ENCODE measurements at regions not wholly inside any gene's neighbourhood (a gene's known extent, or its start where the extent isn't known, plus 50 kb on each side); places are given as distances from the start of the nearest gene placed in this dataset.

DNA sequence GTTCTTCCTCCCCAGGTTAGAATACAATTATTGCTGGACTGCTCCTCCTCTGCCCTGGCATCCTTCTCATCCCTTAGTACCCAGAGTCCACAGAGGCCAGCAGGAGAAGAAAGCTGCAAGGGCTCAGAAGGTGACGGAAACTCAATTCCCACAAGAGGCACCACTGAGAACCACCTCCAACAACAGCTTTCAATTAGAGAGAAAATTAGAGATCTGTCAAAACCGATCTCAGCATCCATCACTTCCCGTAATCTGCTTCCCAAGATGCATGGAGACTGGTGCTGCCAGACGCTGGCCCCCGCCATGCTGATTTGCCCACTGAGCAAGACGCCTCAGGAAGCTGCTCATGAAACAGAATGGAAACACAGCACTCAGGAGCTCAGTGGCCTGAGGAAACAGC, 135.0 kb upstream of the PRICKLE2 start:
- no peaks in the 10 kb centered on the region for H3K36me3 Mint-ChIP-seq
- no peak overlapping the region for H3K4me3 ChIP-seq (replicated peaks in 1 of 3; ENCODE audit: low read depth in 2 of 3, low read length in 3 of 3)
- no peak overlapping the region for H3K4me2 ChIP-seq (replicated peaks; ENCODE audit: extremely low read depth, low read length, poor library complexity, severe bottlenecking)
- DNase-seq, result no peak
- H3K9me3 ChIP-seq (replicated peaks in 1 of 2; ENCODE audit: control insufficient read depth in 1 of 2, insufficient read depth in 1 of 2, low read length in 2 of 2), result no peaks in the 10 kb centered on the region
- TF ChIP-seq, protein P1, sequence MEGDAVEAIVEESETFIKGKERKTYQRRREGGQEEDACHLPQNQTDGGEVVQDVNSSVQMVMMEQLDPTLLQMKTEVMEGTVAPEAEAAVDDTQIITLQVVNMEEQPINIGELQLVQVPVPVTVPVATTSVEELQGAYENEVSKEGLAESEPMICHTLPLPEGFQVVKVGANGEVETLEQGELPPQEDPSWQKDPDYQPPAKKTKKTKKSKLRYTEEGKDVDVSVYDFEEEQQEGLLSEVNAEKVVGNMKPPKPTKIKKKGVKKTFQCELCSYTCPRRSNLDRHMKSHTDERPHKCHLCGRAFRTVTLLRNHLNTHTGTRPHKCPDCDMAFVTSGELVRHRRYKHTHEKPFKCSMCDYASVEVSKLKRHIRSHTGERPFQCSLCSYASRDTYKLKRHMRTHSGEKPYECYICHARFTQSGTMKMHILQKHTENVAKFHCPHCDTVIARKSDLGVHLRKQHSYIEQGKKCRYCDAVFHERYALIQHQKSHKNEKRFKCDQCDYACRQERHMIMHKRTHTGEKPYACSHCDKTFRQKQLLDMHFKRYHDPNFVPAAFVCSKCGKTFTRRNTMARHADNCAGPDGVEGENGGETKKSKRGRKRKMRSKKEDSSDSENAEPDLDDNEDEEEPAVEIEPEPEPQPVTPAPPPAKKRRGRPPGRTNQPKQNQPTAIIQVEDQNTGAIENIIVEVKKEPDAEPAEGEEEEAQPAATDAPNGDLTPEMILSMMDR (IDR thresholded peaks at IDR 0.05), result no peak
- H3K36me3 ChIP-seq (replicated peaks in 1 of 2; ENCODE audit: control insufficient read depth in 1 of 2, insufficient read depth in 2 of 2, low read length in 2 of 2), result no peaks in the 10 kb centered on the region
- peaks cover 0 to 5% (median 0%) of the 10 kb centered on the region in 7 donors for H3K9me3 Mint-ChIP-seq
- WGBS (ENCODE audit: insufficient coverage), result 94% methylated on average over 6 of the region's 6 CpGs
- H3K79me2 ChIP-seq (ENCODE audit: insufficient read depth, low read length), result no peaks in the 10 kb centered on the region
- H3K4me1 Mint-ChIP-seq, result peaks cover 5% of the 10 kb centered on the region
- H3K4me1 ChIP-seq (ENCODE audit: control insufficient read depth in 1 of 2, insufficient read depth in 2 of 2, low read length in 2 of 2), result no peaks in the 10 kb centered on the region
- no peak overlapping the region for H2AFZ ChIP-seq (ENCODE audit: insufficient read depth, low read depth, low read length, poor library complexity, severe bottlenecking)
- H3K27me3 ChIP-seq (ENCODE audit: control insufficient read depth in 2 of 2, insufficient read depth in 2 of 2, low read length in 2 of 2), result no peaks in the 10 kb centered on the region
- H4K20me1 ChIP-seq (ENCODE audit: insufficient read depth, low read length), result no peaks in the 10 kb centered on the region
- H3K27ac Mint-ChIP-seq, result no peak overlapping the region
- H3K9ac ChIP-seq (ENCODE audit: insufficient read depth, low read length, poor library complexity, severe bottlenecking), result no peak overlapping the region
- peaks cover 2 to 8% (median 4%) of the 10 kb centered on the region in 3 donors for H3K27me3 Mint-ChIP-seq (ENCODE audit: low read depth in 3 of 3)
- intact Hi-C loops (cut with micrococcal nuclease), result no loop called here
- no peak overlapping the region for H3K27ac ChIP-seq (ENCODE audit: low read depth in 1 of 2, low read length in 2 of 2)
- no peak overlapping the region for H3K4me3 Mint-ChIP-seq

GRCh38 chr3:64359735-64360134, 134.5 kb upstream of the PRICKLE2 start:
- Histone ChIP-seq H4K20me1 (ENCODE audit: insufficient read depth, low read length) (no peaks in the 10 kb centered on the region), H3K4me2 (replicated peaks; ENCODE audit: extremely low read depth, low read length, poor library complexity, severe bottlenecking) (no peak overlapping the region), H3K9ac (ENCODE audit: insufficient read depth, low read length, poor library complexity, severe bottlenecking) (no peak overlapping the region), H3K4me3 (replicated peaks in 1 of 3; ENCODE audit: low read depth in 2 of 3, low read length in 3 of 3) (no peak overlapping the region), H3K27ac (ENCODE audit: low read depth in 1 of 2, low read length in 2 of 2) (no peak overlapping the region), H3K4me1 (ENCODE audit: control insufficient read depth in 1 of 2, insufficient read depth in 2 of 2, low read length in 2 of 2) (no peaks in the 10 kb centered on the region), H3K9me3 (replicated peaks in 1 of 2; ENCODE audit: control insufficient read depth in 1 of 2, insufficient read depth in 1 of 2, low read length in 2 of 2) (no peaks in the 10 kb centered on the region), H3K79me2 (ENCODE audit: insufficient read depth, low read length) (no peaks in the 10 kb centered on the region), H3K36me3 (replicated peaks in 1 of 2; ENCODE audit: control insufficient read depth in 1 of 2, insufficient read depth in 2 of 2, low read length in 2 of 2) (no peaks in the 10 kb centered on the region), H2AFZ (ENCODE audit: insufficient read depth, low read depth, low read length, poor library complexity, severe bottlenecking) (no peak overlapping the region), H3K27me3 (ENCODE audit: control insufficient read depth in 2 of 2, insufficient read depth in 2 of 2, low read length in 2 of 2) (no peaks in the 10 kb centered on the region)
- H3K36me3 Mint-ChIP-seq, result no peaks in the 10 kb centered on the region
- intact Hi-C loops (cut with micrococcal nuclease), result no loop called here
- H3K27ac Mint-ChIP-seq, result no peak overlapping the region
- TF ChIP-seq, protein P1 (IDR thresholded peaks at IDR 0.05), result no peak
- H3K9me3 Mint-ChIP-seq, result peaks cover 0 to 5% (median 0%) of the 10 kb centered on the region in 7 donors
- DNase-seq, result no peak
- peaks cover 9% of the 10 kb centered on the region for H3K4me1 Mint-ChIP-seq
- H3K27me3 Mint-ChIP-seq (ENCODE audit: low read depth in 3 of 3), result peaks cover 2 to 7% (median 4%) of the 10 kb centered on the region in 3 donors
- WGBS (ENCODE audit: insufficient coverage), result 90% methylated on average over 4 of the region's 4 CpGs
- H3K4me3 Mint-ChIP-seq, result no peak overlapping the region

Data from CD14-positive monocyte (primary cell).